GM12875 (cell line): ENCODE measurements at regions not wholly inside any gene's neighbourhood (a gene's known extent, or its start where the extent isn't known, plus 50 kb on each side); places are given as distances from the start of the nearest gene placed in this dataset.
"Not testable (repeated sequence)": the region's sequence is repeated elsewhere in the genome, so short reads cannot be mapped to it uniquely, and the experiment has no call there.

ENCODE experiments used
- H3K4me3 ChIP-seq: one replicate; pipeline ENCODE4 v1.5.1; 2011; ENCODE audit warnings: low read depth, low read length, control low read depth
- CTCF ChIP-seq: IDR thresholded peaks from 2 replicates; pipeline ENCODE4 v1.5.1; 2011; ENCODE audit warnings: low read depth, mild to moderate bottlenecking, control low read depth, inconsistent platforms, low read length, moderate library complexity, borderline replicate concordance; ENCODE audit not compliant: insufficient read depth

- no peak overlapping the region for H3K4me3 ChIP-seq
- TF ChIP-seq CTCF, result no peak
Observed at GRCh38 chr2:83900862-83901261, 558.2 kb downstream of the SUCLG1 start.

DNA sequence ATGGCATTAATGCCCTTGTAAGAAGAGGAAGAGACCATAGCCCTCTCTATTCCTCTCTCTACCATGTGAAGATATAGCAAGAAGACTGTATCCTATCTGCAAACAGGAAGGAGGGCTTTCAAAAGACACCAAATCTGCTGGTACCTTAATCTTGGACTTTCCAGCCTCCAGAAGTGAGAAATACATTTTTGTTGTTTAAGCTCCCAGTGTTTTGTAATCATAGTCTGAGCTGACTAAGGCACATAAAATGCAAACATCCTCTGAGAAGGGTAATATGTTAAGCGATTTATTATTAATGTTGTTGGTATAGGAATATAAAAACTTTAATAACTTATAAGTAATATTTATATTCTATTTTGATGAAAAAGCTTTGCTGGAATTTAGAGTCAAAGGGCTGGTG, 559.8 kb downstream of the SUCLG1 start:
- H3K4me3 ChIP-seq, result no peak overlapping the region
- TF ChIP-seq CTCF, result no peak

- TF ChIP-seq CTCF, result no peak
Observed at GRCh38 chr2:83894976-83895375, 564.1 kb downstream of the SUCLG1 start.

DNA sequence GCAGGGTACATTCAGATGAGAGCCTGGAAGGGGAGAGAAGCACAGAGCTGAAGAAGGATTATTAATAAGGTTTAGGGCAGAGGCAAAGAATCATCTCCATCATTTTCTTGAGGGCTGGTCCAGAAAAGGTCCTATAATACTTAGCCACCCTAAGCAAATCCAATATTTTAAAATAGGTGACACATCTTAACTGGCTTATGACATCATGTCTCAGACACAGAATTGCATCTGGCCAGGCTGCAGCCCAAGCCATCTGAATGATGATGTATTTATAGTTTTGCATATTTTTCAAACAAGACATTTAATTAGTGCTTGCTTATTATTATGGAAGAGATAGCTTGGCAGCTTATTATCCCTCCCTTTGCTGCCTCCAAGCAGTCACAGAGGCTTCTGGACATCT, 571.3 kb downstream of the SUCLG1 start:
- H3K4me3 ChIP-seq, result no peak overlapping the region
- TF ChIP-seq CTCF, result no peak

More at GRCh38 chr2:83894976-83895375, 564.1 kb downstream of the SUCLG1 start:
- no peak overlapping the region for H3K4me3 ChIP-seq

DNA sequence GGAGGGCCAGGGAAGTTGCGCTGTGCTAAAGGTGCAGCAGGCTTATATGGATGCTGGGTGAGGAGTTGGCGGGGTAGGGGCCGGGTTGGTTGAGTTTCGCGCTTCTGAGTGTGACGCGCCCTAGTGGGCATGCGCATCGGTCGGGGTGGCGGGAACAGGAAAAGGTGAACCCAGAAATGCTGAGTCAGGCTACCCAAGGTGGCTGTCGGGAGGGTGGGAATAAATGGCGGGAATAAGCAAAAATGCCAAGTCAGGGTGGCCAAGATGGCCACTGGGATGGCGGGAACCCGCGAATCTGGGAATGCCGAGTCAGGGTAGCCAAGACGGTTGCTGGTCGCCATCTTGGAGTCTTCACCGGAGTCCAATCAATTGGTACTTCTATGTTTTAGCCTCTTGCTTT, 580.0 kb downstream of the SUCLG1 start:
- no peak for TF ChIP-seq CTCF
- H3K4me3 ChIP-seq, result no peak overlapping the region

GRCh38 chr2:83877261-83877660, 581.8 kb downstream of the SUCLG1 start:
- H3K4me3 ChIP-seq, result not testable (repeated sequence)

DNA sequence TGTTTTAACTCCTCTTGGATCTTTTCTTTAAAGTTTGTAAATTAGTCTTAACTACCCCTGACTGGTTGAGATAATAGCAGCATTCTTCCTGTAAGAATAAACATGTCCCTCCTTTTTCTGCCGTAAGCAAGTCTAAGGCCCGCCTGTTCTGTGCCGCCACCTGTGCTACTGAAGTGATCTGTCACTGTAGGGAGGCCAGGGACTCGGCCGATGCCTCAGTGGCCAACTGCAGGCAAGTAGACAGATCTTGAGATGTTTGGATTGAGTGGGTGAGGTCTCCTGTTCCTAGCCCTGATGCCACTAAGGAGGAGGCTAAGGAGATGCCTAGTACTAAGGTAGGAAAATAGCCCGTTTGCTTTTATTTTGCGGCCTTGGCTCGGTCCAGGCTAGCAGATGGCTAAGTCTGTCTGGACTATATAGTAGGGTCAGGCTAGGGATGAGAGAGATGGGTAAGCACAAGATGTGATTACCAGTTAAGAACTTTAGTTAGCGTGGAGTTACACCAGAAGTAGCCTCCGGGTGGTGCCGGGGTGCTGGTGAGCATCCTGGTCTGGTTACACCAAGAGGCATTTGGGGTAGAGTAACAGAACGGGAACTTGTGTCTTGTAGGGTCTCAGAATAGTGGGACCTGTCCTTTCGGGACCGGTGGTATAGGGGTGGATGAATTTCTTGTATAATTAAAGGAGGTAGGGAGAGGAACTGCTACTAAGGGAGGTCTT, 584.2 kb downstream of the SUCLG1 start:
- H3K4me3 ChIP-seq, result no peak overlapping the region
- TF ChIP-seq CTCF, result no peak

DNA sequence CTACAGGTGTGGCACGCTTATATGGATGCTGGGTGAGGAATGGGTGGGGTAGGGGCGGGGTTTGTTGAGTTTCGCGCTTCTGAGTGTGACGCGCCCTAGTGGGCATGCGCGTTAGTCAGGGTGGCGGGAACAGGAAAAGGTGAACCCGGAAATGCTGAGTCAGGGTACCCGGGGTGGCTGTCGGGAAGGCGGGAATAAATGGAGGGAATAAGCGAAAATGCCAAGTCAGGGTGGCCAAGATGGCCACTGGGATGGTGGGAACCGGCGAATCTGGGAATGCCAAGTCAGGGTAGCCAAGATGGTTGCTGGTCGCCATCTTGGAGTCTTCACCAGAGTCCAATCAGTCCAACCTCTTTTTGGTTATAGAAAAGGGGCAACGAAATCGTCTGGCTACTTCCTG, 585.0 kb downstream of the SUCLG1 start:
- no peak overlapping the region for H3K4me3 ChIP-seq
- no peak for TF ChIP-seq CTCF
